ENCODE measurements at regions not wholly inside any gene's neighbourhood (a gene's known extent, or its start where the extent isn't known, plus 50 kb on each side); places are given as distances from the start of the nearest gene placed in this dataset.

DNA sequence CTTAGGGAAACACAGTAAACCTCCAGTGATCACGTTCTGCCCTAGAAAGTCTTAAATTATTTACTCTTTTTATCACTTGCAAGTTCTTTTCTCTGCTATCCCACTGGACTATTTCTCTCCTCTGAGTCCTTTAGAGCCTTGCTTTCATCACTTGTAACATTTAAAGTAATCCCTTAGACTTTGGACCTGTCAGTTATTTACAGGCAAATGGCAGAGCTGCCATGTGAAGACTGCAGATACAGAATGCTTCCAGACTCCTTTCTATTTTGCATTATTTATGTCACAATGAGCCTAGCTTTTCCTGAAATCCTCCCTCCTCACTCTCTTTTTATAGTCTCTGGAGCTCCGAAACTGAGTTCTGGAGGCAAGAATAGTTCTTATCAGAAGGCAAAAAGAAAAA is 325.6 kb upstream of the TRIB2 start:
- no peak for DNase-seq

DNA sequence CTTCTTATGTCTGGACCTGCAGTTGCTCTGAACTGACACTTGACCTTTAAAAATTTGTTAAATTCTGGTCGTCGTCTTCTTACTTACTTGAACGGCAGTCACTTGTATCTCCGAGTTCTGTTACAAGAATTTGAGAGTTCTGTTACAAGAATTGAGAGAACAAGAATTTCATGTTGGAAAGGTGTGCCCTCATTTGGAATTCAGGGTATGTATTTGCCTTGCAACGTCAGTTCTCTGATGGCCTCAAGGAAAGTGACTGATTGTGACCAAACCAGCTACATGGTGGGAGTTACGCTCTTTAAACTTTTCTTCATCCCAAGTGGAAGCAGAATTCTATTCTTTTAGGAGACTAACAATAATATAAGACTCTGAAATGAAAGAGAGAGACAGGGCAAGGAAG is 320.0 kb upstream of the TRIB2 start:
- DNase-seq: no peak

GRCh38 chr2:12397854-12398253 is 318.9 kb upstream of the TRIB2 start:
- no peak for DNase-seq

- no peak for DNase-seq
Observed at GRCh38 chr2:12399240-12399639, 317.5 kb upstream of the TRIB2 start.

- no peak for DNase-seq
Observed at GRCh38 chr2:12400543-12400942, 316.2 kb upstream of the TRIB2 start.

GRCh38 chr2:12402440-12403139 is 314.1 kb upstream of the TRIB2 start:
- no peak for DNase-seq

DNA sequence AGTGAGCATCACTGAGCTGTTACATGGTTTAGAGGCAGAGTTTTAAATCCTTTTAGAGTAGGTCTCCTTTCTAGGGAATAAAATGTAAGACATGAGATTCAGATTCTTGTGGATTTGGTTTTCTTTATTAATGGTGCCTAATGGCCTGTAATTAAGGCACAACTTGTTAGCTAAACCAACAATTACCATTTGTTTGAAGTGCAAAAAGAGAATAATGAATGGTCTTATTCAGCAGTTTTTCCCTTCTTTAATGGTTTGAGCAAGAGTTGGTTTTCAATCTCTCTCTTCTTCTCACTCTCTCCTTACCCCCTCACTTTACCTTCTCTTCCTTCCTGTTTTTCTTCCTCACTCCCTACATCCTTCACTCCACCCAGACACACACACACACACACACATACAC is 312.2 kb upstream of the TRIB2 start:
- no peak for DNase-seq

GRCh38 chr2:12407160-12407559 is 309.6 kb upstream of the TRIB2 start:
- no peak for DNase-seq

DNA sequence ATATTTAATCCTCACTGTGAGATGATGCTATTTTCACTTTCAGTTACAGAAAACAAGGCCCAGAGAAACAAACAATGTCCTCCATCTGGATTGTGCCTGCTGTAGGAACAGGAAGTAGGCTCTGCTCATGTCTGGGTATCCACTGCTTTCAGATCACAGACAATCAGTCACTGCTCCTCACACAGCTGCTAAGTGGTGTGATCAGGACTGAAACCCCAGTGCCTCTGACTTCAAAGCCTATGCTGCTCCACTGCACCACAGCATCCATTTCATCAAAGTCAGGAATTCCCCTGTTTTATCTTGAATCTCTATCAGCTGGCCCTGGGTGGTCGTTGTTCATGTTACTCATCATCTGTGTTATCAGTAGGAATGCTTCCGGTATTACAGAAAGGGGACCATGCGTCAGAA is 303.8 kb upstream of the TRIB2 start:
- no peak for DNase-seq

- DNase-seq: no peak
Observed at GRCh38 chr2:12415536-12415935, 301.2 kb upstream of the TRIB2 start.

DNA sequence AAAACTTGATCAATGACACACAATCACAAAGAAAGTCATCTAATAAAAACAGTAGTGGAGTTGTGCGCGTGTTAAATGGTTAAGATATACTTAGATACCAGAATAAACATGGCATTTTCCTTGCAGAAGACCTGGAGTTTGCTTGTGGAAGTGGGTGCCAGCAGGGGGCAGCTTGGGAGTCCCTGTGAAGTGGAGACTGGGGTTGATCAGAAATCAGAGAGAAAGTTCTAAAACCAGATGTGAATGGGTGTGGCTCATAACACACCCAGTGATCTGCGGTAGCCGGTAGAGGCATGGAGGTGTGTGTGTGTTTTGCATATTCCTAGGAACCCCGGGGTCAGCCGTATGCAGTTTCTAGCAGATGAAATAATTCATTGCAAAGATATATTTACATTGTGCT is 300.1 kb upstream of the TRIB2 start:
- DNase-seq: peak in 1 of 2 experiments; percentile 4

GRCh38 chr2:12417786-12418185 is 298.9 kb upstream of the TRIB2 start:
- no peak for DNase-seq

DNA sequence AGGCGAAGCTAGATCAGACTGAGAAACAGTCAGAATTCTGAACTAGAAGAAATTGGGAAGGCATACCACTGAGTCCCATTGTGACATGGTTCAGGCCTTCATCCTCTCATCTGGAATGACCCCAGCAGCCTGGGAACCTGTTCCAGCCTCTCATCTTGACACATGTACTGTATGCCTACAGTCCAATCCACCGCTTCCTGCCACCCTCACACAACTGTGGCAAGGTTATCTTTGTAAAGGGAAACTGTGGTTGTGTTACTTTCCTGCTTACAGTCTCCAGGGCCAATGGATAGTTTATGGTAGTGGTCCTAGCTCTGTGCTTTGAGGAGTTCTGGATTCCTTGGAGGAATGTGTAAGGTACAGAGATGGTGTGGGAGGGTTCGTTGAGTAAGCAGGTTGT is 296.9 kb upstream of the TRIB2 start:
- no peak for DNase-seq

DNA sequence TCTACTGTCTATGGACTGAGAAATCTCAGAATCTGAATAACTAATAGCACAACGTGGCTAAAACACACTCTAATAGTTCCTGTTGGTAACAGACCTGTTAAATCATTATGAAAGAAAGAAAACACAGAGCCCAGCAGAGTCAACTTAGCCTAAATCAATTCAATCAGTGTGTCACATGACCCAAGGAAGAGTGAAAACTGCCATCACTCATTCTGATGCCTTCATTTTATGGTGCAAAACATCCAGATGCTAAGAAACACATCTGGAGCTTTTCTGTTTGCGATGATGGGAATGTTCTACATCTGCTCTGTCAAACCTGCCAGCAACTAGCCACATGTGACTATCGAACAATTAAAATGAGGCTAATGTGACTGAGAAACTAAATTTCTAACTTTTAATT is 295.7 kb upstream of the TRIB2 start:
- no peak for DNase-seq

DNA sequence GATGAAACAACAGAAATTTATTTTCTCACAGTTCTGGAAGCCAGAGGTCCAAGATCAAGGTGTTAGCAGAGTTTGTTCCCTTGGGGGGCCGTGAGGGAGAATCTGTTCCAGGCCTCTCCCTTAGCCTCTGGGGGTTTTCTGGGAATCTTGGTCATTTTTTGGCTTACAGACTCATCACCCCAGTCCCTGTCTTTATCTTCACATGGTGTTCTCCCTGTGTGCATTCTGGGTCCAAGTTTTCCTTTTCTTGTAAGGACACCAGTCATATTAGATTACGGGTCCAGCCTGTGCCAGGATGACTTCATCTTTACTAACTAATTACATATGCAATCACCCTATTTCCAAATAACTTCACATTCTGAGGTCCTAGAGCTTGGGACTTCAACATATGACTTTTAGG is 292.5 kb upstream of the TRIB2 start:
- no peak for DNase-seq

- DNase-seq: no peak
Observed at GRCh38 chr2:12424809-12425208, 291.9 kb upstream of the TRIB2 start.

GRCh38 chr2:12428324-12428723 is 288.4 kb upstream of the TRIB2 start:
- DNase-seq: no peak

DNA sequence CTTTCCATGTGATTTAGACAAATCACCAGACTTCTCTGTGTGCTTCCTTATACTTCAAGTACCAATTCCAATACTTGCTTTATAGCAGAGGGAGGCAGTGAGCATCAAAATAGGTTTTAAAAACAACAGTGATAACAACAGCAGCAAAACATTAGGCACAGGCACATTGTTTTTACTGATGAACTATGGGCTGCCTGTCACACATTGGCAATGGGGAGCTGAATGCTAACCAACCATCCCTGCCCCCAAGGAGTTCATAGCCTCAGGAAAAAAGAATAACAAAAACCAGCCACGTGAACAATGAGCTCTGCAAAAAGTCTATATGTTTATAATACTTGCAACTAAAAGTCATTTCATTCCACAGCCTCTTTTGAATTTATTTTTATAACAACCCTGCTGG is 287.9 kb upstream of the TRIB2 start:
- DNase-seq: no peak

DNA sequence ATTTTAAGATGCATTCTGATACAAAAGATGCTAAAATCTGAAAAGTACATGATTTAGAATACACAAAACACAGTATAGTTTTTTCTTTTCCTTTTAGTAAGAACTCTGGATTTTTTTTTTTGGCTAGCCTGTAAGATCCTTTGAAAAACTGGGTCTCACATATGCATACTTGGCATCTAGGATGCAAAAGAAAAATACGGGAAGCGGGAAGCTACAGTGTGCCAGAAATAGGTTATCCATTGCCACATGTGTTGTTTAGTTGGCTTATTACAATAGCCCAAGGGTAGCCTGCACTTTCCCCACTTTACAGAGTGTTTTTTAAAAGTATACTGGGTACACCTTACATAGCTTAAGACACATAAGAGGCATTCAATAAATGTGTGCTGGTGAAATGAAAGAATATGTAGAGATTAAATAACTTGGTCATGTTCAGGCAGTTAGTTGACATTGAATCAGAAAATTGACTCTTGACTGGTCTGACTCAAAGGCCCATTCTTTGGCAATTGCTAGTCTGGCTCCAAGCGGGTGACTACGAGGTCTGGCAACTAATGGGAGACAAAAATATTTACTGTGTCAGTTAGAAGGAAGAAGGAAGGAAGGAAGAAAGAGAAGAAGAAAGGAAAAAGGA is 286.8 kb upstream of the TRIB2 start:
- DNase-seq: no peak

DNA sequence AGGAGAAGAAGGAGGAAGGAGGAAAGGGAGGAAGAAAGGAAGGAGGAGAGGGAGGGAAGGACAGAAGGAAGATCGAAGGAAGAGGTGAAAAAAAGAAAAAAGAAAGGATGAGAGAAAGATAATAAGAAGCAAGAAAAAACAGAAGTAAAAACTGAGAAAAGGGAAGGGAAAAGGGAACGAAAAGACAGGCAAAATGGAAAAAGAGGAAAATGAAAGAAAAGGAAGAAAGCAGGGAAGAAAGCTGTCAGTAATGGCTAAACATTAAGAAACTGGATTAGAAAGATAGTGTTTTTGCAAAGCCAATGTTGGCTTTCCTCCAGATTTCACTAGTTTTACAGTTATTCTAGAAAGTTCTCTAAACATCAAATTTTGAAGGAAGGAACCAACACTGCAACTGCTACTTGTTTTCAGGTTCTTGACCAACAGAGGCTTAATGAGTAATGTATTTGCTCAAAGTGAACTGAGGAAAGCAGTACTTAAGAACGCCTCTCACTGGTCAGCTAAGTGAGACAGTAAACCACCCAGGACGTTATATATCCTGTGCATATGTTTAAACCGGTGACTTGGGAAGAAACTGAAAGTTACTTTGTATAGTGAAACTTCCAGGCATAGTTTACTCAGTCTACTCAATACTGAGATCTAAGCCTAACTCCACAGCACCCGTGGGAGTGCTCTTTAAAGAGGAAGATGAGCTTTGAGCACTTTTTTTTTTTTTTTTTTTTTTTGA is 286.2 kb upstream of the TRIB2 start:
- no peak for DNase-seq

DNA sequence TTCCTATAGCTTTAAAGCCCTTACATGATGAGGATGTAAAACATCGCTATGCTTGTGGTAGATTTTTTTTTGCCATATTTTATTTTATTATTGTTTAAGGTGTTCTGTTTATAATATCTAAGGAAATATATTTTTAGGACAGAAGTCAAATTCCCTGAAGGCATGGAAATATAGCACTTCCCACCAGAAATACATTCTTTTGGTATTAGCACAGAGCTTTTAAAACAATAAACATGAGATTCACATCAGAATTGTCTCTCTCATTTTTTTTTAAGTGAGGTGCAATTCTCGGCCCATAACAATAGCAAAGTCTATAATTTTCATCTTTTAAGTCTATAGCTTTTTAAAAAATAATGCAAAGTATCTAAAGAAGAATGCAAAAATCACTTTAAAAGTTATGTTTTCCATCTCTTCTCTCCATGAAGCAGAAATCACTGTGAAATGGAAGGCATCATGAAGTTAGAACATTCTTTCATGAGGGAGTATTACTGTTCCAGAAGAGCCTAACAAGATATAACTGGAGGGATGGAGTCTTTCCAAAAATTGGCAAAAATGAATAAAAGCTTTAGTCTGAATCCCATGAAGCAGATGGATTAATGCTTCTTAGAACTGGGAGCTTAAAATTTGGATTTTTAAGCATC is 283.6 kb upstream of the TRIB2 start:
- no peak for DNase-seq

GRCh38 chr2:12433626-12433990 is 283.1 kb upstream of the TRIB2 start:
- DNase-seq: no peak

GRCh38 chr2:12434630-12435098 is 282.1 kb upstream of the TRIB2 start:
- DNase-seq: no peak
